OCI-LY1 (cell line): ENCODE measurements at regions not wholly inside any gene's neighbourhood (a gene's known extent, or its start where the extent isn't known, plus 50 kb on each side); places are given as distances from the start of the nearest gene placed in this dataset.
"Not testable (repeated sequence)": the region's sequence is repeated elsewhere in the genome, so short reads cannot be mapped to it uniquely, and the experiment has no call there.

Experiments
- EZH2 ChIP-seq: fragments of 200-600 bp; sonication (generic), shearing (Covaris generic); IDR thresholded peaks from 2 replicates; pipeline ENCODE4 v1.8.0; 2017; ENCODE audit warnings: borderline replicate concordance, mixed run types, mild to moderate bottlenecking, antibody characterized with exemption, low read length, moderate library complexity, mixed read lengths
- TF ChIP-seq, protein P1 (sequence below): fragments of 200-600 bp; sonication (generic), shearing (Covaris generic); IDR thresholded peaks from 2 replicates; pipeline ENCODE4 v1.5.1; 2017; ENCODE audit warnings: mild to moderate bottlenecking, antibody characterized with exemption, low read length, moderate library complexity, mixed read lengths

DNA sequence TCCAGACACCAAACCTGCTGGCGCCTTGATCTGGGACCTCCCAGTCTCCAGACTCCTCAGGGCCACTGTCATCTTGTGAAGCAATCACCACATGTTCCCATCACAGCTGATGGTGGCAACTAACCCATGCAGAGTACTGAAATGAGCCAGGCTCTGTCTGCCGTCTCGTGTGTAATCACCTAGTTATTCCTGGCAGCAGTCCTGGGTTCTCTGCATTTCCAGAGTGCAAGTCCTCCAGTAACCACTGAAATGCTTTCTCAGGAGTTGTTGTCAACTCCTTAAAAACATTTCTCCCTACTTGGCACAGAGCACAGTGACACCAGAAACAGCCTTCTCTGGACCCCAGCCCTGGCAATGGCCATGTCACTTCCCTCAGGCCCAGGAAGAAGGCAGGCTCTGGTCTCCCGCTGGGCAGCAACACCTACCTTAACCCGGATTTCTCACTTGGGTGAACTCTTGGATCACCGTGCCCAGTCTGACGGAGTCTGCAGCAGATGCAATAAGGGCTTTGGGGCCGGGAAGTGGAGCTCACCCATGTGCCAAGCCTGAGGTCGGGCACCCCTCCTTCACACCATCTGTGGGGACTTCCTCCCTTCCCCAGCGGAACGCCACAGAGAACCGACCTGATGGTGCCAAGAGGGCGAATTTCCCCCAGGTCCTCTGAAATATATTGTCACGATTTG lies 189.5 kb upstream of the NPAP1 start:
- TF ChIP-seq, protein P1, sequence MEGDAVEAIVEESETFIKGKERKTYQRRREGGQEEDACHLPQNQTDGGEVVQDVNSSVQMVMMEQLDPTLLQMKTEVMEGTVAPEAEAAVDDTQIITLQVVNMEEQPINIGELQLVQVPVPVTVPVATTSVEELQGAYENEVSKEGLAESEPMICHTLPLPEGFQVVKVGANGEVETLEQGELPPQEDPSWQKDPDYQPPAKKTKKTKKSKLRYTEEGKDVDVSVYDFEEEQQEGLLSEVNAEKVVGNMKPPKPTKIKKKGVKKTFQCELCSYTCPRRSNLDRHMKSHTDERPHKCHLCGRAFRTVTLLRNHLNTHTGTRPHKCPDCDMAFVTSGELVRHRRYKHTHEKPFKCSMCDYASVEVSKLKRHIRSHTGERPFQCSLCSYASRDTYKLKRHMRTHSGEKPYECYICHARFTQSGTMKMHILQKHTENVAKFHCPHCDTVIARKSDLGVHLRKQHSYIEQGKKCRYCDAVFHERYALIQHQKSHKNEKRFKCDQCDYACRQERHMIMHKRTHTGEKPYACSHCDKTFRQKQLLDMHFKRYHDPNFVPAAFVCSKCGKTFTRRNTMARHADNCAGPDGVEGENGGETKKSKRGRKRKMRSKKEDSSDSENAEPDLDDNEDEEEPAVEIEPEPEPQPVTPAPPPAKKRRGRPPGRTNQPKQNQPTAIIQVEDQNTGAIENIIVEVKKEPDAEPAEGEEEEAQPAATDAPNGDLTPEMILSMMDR = not testable (repeated sequence)
- TF ChIP-seq EZH2 = not testable (repeated sequence)
